ENCODE measurements at regions not wholly inside any gene's neighbourhood (a gene's known extent, or its start where the extent isn't known, plus 50 kb on each side); places are given as distances from the start of the nearest gene placed in this dataset.

DNA sequence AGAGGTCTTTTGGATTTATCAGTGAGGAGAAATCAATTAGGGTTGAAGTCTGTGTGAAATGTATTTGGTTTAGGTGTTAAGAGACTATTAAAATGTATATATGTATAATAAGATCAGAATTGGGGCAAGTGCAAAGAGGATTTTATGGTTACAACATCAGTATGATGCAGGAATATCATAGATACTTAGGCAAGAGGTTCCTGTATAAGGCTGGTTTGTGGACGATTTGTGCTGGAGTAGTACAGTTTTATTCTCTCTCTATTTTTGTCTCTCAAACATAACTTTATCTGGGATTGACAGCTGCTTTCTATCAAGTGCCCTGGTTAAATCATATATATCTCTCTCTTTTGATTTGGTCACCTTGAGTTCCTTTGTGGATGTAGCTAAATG is 142.5 kb downstream of the CTH start:
- TF ChIP-seq NR3C1 (CRISPR knock-in tag; conservative IDR thresholded peaks at IDR 0.05; ENCODE audit: low read depth) (no peak), GRHL2 (CRISPR knock-in tag; IDR thresholded peaks at IDR 0.05; ENCODE audit: insufficient replicate concordance, severe bottlenecking) (no peak), CBFB (CRISPR knock-in tag; IDR thresholded peaks at IDR 0.05; ENCODE audit: low read depth) (no peak), JUN (CRISPR knock-in tag; IDR thresholded peaks at IDR 0.05) (no peak), NR2C2 (CRISPR knock-in tag; IDR thresholded peaks at IDR 0.05) (no peak)
- TF ChIP-seq, protein P1, sequence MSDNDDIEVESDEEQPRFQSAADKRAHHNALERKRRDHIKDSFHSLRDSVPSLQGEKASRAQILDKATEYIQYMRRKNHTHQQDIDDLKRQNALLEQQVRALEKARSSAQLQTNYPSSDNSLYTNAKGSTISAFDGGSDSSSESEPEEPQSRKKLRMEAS (CRISPR knock-in tag; IDR thresholded peaks at IDR 0.05): no peak
- TF ChIP-seq, protein P2, sequence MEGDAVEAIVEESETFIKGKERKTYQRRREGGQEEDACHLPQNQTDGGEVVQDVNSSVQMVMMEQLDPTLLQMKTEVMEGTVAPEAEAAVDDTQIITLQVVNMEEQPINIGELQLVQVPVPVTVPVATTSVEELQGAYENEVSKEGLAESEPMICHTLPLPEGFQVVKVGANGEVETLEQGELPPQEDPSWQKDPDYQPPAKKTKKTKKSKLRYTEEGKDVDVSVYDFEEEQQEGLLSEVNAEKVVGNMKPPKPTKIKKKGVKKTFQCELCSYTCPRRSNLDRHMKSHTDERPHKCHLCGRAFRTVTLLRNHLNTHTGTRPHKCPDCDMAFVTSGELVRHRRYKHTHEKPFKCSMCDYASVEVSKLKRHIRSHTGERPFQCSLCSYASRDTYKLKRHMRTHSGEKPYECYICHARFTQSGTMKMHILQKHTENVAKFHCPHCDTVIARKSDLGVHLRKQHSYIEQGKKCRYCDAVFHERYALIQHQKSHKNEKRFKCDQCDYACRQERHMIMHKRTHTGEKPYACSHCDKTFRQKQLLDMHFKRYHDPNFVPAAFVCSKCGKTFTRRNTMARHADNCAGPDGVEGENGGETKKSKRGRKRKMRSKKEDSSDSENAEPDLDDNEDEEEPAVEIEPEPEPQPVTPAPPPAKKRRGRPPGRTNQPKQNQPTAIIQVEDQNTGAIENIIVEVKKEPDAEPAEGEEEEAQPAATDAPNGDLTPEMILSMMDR (IDR thresholded peaks at IDR 0.05): no peak

All from WTC11 (cell line).